Progenitor cell of endocrine pancreas (in vitro differentiated cells): ENCODE measurements at regions not wholly inside any gene's neighbourhood (a gene's known extent, or its start where the extent isn't known, plus 50 kb on each side); places are given as distances from the start of the nearest gene placed in this dataset.

Source experiments
- DNase-seq: peaks from one replicate; pipeline ENCODE4 v3.0.0; 2021; ENCODE audit warnings: low spot score; ENCODE audit not compliant: unreplicated experiment
- H3K27ac Mint-ChIP-seq: 2 replicates; pipeline ENCODE4 v1.8.0; 2021; ENCODE audit warnings: mild to moderate bottlenecking, moderate library complexity, mixed read lengths
- H3K27me3 Mint-ChIP-seq: 2 replicates; pipeline ENCODE4 v1.8.0; 2021; ENCODE audit warnings: mixed read lengths
- H3K36me3 Mint-ChIP-seq: 2 replicates; pipeline ENCODE4 v1.8.0; 2022; ENCODE audit warnings: mixed read lengths; ENCODE audit not compliant: insufficient read depth
- H3K4me1 Mint-ChIP-seq: 2 replicates; pipeline ENCODE4 v1.8.0; 2021; ENCODE audit warnings: low read depth, mixed read lengths
- H3K4me3 Mint-ChIP-seq: 2 replicates; pipeline ENCODE4 v1.8.0; 2021; ENCODE audit warnings: low read depth, mild to moderate bottlenecking, moderate library complexity, mixed read lengths
- H3K9me3 Mint-ChIP-seq: 2 replicates; pipeline ENCODE4 v1.8.0; 2021; ENCODE audit warnings: low read depth, mixed read lengths
- TF ChIP-seq, protein P1 (sequence below): fragments of 200-600 bp; sonication (generic); IDR thresholded peaks from one replicate; pipeline ENCODE4 v1.5.0; 2021; ENCODE audit warnings: antibody characterized with exemption, mild to moderate bottlenecking; ENCODE audit not compliant: unreplicated experiment

DNA sequence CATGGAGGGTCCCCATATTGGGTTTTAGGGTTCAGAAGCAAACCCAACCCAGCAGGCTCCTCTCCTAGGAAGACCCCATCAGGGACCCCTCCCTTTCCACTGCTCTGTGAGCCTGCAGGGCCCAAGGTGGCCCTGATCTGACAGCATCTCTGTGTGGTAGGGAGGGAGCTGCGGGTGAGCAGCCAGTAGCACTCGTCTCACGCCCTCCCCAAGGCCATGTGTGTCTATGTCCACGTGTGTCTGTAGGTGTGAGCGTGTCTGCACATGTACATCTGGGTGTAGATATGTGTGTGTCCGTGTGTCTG lies 103.5 kb upstream of the FAM20C start:
- Mint-ChIP-seq H3K36me3 (no peaks in the 10 kb centered on the region), H3K27ac (no peak overlapping the region), H3K27me3 (peaks cover 45% of the 10 kb centered on the region), H3K4me3 (no peak overlapping the region), H3K4me1 (no peaks in the 10 kb centered on the region), H3K9me3 (no peaks in the 10 kb centered on the region)
- TF ChIP-seq, protein P1, sequence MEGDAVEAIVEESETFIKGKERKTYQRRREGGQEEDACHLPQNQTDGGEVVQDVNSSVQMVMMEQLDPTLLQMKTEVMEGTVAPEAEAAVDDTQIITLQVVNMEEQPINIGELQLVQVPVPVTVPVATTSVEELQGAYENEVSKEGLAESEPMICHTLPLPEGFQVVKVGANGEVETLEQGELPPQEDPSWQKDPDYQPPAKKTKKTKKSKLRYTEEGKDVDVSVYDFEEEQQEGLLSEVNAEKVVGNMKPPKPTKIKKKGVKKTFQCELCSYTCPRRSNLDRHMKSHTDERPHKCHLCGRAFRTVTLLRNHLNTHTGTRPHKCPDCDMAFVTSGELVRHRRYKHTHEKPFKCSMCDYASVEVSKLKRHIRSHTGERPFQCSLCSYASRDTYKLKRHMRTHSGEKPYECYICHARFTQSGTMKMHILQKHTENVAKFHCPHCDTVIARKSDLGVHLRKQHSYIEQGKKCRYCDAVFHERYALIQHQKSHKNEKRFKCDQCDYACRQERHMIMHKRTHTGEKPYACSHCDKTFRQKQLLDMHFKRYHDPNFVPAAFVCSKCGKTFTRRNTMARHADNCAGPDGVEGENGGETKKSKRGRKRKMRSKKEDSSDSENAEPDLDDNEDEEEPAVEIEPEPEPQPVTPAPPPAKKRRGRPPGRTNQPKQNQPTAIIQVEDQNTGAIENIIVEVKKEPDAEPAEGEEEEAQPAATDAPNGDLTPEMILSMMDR, result no peak
- DNase-seq, result no peak

DNA sequence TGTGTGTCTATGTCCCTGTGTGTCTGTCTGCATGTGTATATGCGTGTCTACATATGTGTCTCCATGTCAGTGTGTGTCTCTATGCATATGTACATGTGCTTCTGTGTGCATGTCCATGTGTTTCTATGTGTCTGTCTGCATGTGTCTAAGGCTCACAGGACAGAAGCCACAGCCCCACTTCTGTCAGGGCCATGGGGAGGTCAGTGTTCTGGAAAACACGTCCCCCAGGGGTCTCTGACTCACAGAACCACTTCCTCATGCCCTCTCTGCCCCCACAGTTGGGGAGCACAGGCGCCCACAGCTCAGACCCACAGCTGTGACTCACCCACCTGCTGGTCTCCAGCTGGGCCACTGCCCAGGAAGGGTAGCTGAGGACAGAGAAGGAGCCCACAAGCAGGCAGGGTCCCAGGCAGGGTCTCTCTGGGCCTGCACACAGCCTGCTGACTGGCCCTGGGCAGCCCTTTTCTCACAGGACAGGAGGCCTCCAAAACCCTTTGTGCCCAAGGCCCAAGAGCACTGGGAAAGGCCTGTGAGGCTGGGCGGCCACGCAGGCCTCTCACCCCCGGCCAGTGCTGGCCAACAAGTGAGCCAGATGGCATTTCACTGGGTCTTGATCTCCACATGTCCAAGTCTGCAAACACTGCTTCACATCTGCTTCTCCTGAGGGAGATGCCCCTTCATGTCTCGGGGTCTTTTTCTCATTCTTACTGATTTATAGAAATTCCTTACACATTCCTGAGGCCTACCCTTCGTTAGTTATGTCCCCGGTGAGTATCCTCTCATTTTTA lies 102.9 kb upstream of the FAM20C start:
- no peak overlapping the region for H3K4me3 Mint-ChIP-seq
- no peak overlapping the region for H3K27ac Mint-ChIP-seq
- TF ChIP-seq, protein P1, result no peak

DNA sequence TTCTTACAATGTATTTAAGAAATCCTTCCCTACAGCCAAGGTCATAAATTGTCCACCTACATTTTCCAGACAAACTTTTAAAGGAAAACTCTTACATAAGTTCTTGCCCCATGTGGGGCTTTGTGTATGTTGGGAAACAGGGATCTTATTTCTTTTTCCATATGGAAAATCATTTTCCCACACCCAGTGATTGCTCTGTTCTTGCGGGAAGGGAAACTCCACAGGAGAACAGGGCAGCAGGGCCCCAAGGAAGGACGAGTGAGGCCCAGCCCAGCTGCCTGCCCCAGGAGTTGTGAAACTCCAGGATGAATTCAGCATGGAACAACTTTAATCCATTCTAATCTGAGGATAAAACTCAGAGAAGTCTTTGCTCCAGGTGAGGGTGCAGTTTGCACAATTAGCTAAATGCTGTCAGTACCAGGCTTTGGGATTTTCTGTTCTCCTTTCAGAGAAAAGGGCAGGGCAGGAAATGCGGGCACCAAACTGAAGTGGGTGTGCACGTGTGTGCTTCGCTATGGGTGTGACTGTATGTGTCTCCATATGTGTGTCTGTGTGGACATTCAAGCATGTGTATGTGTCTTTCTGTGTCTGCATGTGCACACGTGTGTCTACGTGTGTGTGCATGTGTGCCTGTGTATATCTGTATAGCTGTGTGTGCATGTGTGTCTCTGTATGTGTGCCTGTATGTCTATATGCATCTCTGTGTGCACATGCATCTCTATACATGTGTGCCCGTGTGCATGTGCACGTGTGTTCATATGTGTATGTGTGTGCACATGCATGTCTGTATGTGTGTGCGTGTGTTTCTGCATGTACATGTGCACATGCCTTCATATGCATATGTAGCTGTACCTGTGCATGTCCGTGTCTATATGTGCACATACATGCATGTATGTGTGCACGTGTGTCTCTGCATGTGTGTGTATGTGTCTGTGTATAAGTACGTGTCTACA lies 102.0 kb upstream of the FAM20C start:
- Mint-ChIP-seq H3K4me3 (no peak overlapping the region), H3K27ac (no peak overlapping the region), H3K4me1 (no peaks in the 10 kb centered on the region), H3K36me3 (no peaks in the 10 kb centered on the region), H3K9me3 (no peaks in the 10 kb centered on the region), H3K27me3 (peaks cover 51% of the 10 kb centered on the region)
- DNase-seq, result no peak
- TF ChIP-seq, protein P1, result no peak

More for the DNA sequence above, 102.9 kb upstream of the FAM20C start:
- Mint-ChIP-seq H3K4me1 (no peaks in the 10 kb centered on the region), H3K36me3 (no peaks in the 10 kb centered on the region), H3K27me3 (peaks cover 49% of the 10 kb centered on the region), H3K9me3 (no peaks in the 10 kb centered on the region)
- DNase-seq, result no peak

DNA sequence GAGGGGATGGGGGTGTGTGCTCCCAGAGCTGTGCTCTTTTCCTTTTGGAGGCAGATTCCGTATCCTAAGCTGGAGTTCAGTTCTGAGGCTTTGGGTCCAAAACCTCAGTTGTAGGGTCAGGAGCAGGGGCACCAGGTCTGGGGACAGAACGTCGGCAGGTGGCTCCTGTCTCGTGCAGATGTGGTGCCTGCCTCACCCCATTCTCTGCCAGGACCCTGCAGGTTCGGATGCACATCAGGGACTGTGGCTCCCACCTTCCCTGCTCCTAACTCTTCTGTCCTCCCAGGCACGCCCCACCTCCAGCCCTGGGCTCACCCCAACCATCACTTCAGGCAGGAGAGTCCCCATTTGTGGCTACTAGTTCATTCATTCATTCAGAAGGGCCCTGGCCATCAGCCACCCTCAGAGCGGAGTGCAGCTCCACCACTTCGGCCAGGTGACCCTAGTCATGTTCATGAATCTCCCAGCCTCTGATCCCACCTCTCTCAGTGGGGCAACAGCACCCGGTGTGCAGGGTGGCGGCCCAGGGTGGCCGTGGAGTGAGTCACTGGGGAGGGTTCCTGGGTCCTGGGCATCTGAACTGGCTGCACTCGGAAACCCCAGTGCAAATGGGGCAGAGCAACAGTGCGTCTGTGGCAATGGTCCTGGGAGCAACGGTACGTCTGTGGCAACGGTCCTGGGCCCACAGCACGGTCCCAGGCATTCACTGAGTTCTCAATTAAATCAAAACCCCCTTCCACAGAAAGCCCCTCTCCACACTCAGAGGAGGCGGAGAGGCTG lies 100.8 kb upstream of the FAM20C start:
- no peak for DNase-seq
- H3K4me1 Mint-ChIP-seq, result no peaks in the 10 kb centered on the region
- H3K27ac Mint-ChIP-seq, result no peak overlapping the region
- TF ChIP-seq, protein P1, result no peak
- no peak overlapping the region for H3K4me3 Mint-ChIP-seq
- no peaks in the 10 kb centered on the region for H3K9me3 Mint-ChIP-seq
- peaks cover 50% of the 10 kb centered on the region for H3K27me3 Mint-ChIP-seq
- H3K36me3 Mint-ChIP-seq, result no peaks in the 10 kb centered on the region

DNA sequence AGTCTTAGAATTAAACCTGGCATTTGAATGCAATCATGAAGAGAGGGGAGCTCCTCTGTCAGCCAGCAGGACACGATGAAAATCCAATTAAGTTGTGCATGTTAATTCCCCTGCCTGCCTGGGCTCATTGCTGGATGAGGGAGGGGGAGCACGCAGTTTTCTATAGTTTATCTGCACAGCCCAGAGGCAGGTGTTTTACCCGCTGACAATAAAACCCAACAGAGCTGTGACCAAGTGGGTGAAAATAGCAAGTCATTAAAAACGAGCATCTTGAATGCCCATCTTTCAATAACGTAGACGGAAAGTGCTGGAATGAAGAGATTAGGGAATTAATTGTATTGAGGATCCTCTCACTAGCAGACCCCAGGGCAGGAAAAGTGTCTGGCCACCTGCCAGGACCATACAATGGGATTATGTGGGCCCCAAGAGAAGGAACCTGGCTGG lies 100.1 kb upstream of the FAM20C start:
- TF ChIP-seq, protein P1, result no peak
- no peak for DNase-seq
- H3K27ac Mint-ChIP-seq, result no peak overlapping the region
- H3K27me3 Mint-ChIP-seq, result peaks cover 48% of the 10 kb centered on the region
- no peaks in the 10 kb centered on the region for H3K9me3 Mint-ChIP-seq
- H3K36me3 Mint-ChIP-seq, result no peaks in the 10 kb centered on the region
- H3K4me1 Mint-ChIP-seq, result no peaks in the 10 kb centered on the region
- no peak overlapping the region for H3K4me3 Mint-ChIP-seq
